Aorta (tissue), 5 donors: ENCODE measurements at regions not wholly inside any gene's neighbourhood (a gene's known extent, or its start where the extent isn't known, plus 50 kb on each side); places are given as distances from the start of the nearest gene placed in this dataset.

Experiments
- ATAC-seq: fragments of 200-7000 bp; cut with Tn5 transposase; one replicate; pipeline ENCODE4 v1.9.1; 2022; ENCODE audit warnings: moderate library complexity; ENCODE audit not compliant: low FRiP score
- DNase-seq, 2 donors: peaks; one replicate each; pipeline ENCODE4 v3.0.0-alpha.2; 2020
- H3K27ac ChIP-seq, 2 donors: one replicate each; pipeline ENCODE4 v1.5.1; 2013; ENCODE audit warnings: low read length in 2 of 2, mild to moderate bottlenecking in 2 of 2, moderate library complexity in 2 of 2, control low read depth in 1 of 2, inconsistent platforms in 1 of 2, low read depth in 1 of 2
- H3K27me3 ChIP-seq, 2 donors: one replicate each; pipeline ENCODE4 v1.6.1; 2013; ENCODE audit warnings: control low read depth in 1 of 2, low read length in 1 of 2, mild to moderate bottlenecking in 1 of 2, moderate library complexity in 1 of 2; ENCODE audit not compliant: insufficient read depth in 2 of 2, control insufficient read depth in 1 of 2
- H3K36me3 ChIP-seq, 2 donors: one replicate each; pipeline ENCODE4 v1.6.1; 2013; ENCODE audit warnings: control low read depth in 1 of 2, low read length in 1 of 2, mild to moderate bottlenecking in 1 of 2; ENCODE audit not compliant: insufficient read depth in 2 of 2, control insufficient read depth in 1 of 2
- H3K4me1 ChIP-seq, 2 donors: one replicate each; pipeline ENCODE4 v1.6.1; 2013; ENCODE audit warnings: low read length in 2 of 2, control low read depth in 1 of 2, mild to moderate bottlenecking in 1 of 2, moderate library complexity in 1 of 2; ENCODE audit not compliant: insufficient read depth in 2 of 2, control insufficient read depth in 1 of 2
- H3K4me3 ChIP-seq, 2 donors: one replicate each; pipeline ENCODE4 v1.5.1; 2013; ENCODE audit warnings: low read length in 2 of 2, control low read depth in 1 of 2, mild to moderate bottlenecking in 1 of 2
- H3K9me3 ChIP-seq: one replicate; pipeline ENCODE4 v1.6.1; 2013; ENCODE audit warnings: mild to moderate bottlenecking, low read length; ENCODE audit not compliant: control insufficient read depth
- WGBS, 2 donors: extraction: QIAGEN DNeasy Blood & Tissue Kit; methylation state at CpG; one replicate each; pipeline ENCODE4 v1.1.7; 2013; 5-methylcytosine and 5-hydroxymethylcytosine counted together
- intact Hi-C, 2 donors: fragments of 100-400 bp; cut with DNase I; formaldehyde crosslinking; loops; one replicate each; pipeline versions ENCODE4 v1.14.2 to v1.15.0; 2022
- donor health status: healthy with polysubstance abuse.
- donor health status: Bipolar disorder and iron deficiency.
- donor health status: DM: no; HTN: no; CAD: no.
- donor health status: DM: no; HTN: no; CAD: no.
- donor health status: DM: yes; HTN: yes; CAD: no.

GRCh38 chr13:91099877-91100276 lies 247.6 kb upstream of the MIR17HG start:
- Histone ChIP-seq H3K27ac (no peak overlapping the region), H3K27me3 (no peaks in the 10 kb centered on the region), H3K4me3 (no peak overlapping the region), H3K36me3 (no peaks in the 10 kb centered on the region), H3K4me1 (no peaks in the 10 kb centered on the region), H3K9me3 (no peaks in the 10 kb centered on the region)
- intact Hi-C loops, result no loop called here
- ATAC-seq, result no peak
- no peak for DNase-seq
- 89 to 93% methylated on average over 1 of the region's 1 CpG for WGBS, 2 donors

- H3K27ac ChIP-seq, result no peak overlapping the region
- intact Hi-C loops, result no loop called here
These were observed 246.5 kb upstream of the MIR17HG start for GRCh38 chr13:91100944-91101343.

GRCh38 chr13:91101381-91101780 lies 246.1 kb upstream of the MIR17HG start:
- ATAC-seq, result no peak

More at GRCh38 chr13:91100944-91101343, 246.5 kb upstream of the MIR17HG start:
- no peaks in the 10 kb centered on the region for H3K9me3 ChIP-seq
- ATAC-seq (no peak), DNase-seq (no peak)
- H3K4me1 ChIP-seq, result no peaks in the 10 kb centered on the region
- H3K27me3 ChIP-seq, result no peaks in the 10 kb centered on the region
- no peak overlapping the region for H3K4me3 ChIP-seq
- H3K36me3 ChIP-seq, result no peaks in the 10 kb centered on the region

GRCh38 chr13:91105270-91105669 lies 242.2 kb upstream of the MIR17HG start:
- Histone ChIP-seq H3K27ac (no peak overlapping the region), H3K27me3 (no peaks in the 10 kb centered on the region), H3K4me1 (no peaks in the 10 kb centered on the region), H3K4me3 (no peak overlapping the region), H3K9me3 (peaks cover 3% of the 10 kb centered on the region), H3K36me3 (no peaks in the 10 kb centered on the region)
- DNase-seq, result no peak
- intact Hi-C loops, result no loop called here
- ATAC-seq, result no peak
- 94 to 95% methylated on average over 3 of the region's 3 CpGs for WGBS, 2 donors

More at GRCh38 chr13:91101381-91101780, 246.1 kb upstream of the MIR17HG start:
- Histone ChIP-seq H3K4me3 (no peak overlapping the region), H3K36me3 (no peaks in the 10 kb centered on the region), H3K27me3 (no peaks in the 10 kb centered on the region), H3K27ac (no peak overlapping the region), H3K4me1 (no peaks in the 10 kb centered on the region), H3K9me3 (no peaks in the 10 kb centered on the region)
- 49 to 50% methylated on average over 2 of the region's 2 CpGs for WGBS, 2 donors
- intact Hi-C loops, result no loop called here
- DNase-seq, result no peak

- intact Hi-C loops, result no loop called here
- DNase-seq, result no peak
- ATAC-seq, result no peak
- no peak overlapping the region for H3K4me3 ChIP-seq
- H3K27me3 ChIP-seq, result no peaks in the 10 kb centered on the region
- H3K9me3 ChIP-seq, result peaks cover 3% of the 10 kb centered on the region
- H3K27ac ChIP-seq, result no peak overlapping the region
- WGBS, 2 donors, result 88 to 93% methylated on average over 2 of the region's 2 CpGs
- no peaks in the 10 kb centered on the region for H3K4me1 ChIP-seq
- H3K36me3 ChIP-seq, result no peaks in the 10 kb centered on the region
These were observed 240.9 kb upstream of the MIR17HG start for GRCh38 chr13:91106565-91106964.

- Histone ChIP-seq H3K4me1 (no peaks in the 10 kb centered on the region), H3K27ac (no peak overlapping the region), H3K27me3 (no peaks in the 10 kb centered on the region), H3K9me3 (peaks cover 3% of the 10 kb centered on the region), H3K36me3 (no peaks in the 10 kb centered on the region), H3K4me3 (no peak overlapping the region)
- 78 to 81% methylated on average over 1 of the region's 1 CpG for WGBS, 2 donors
- intact Hi-C loops, result no loop called here
- DNase-seq (no peak), ATAC-seq (no peak)
These were observed 239.2 kb upstream of the MIR17HG start for GRCh38 chr13:91108315-91108714.

- WGBS, 2 donors, result 78 to 82% methylated on average over 6 of the region's 6 CpGs
- Histone ChIP-seq H3K4me3 (no peak overlapping the region), H3K27ac (no peak overlapping the region), H3K4me1 (no peaks in the 10 kb centered on the region), H3K36me3 (no peaks in the 10 kb centered on the region), H3K27me3 (no peaks in the 10 kb centered on the region), H3K9me3 (peaks cover 3% of the 10 kb centered on the region)
- no peak for DNase-seq
- intact Hi-C loops, result no loop called here
- ATAC-seq, result no peak
These were observed 235.8 kb upstream of the MIR17HG start for GRCh38 chr13:91111476-91112200.

GRCh38 chr13:91112201-91112923 lies 235.1 kb upstream of the MIR17HG start:
- 90 to 92% methylated on average over 7 of the region's 7 CpGs for WGBS, 2 donors
- ATAC-seq, result no peak
- Histone ChIP-seq H3K4me3 (no peak overlapping the region), H3K27ac (no peak overlapping the region), H3K27me3 (no peaks in the 10 kb centered on the region), H3K4me1 (no peaks in the 10 kb centered on the region), H3K36me3 (no peaks in the 10 kb centered on the region), H3K9me3 (peaks cover 3% of the 10 kb centered on the region)
- no peak for DNase-seq
- intact Hi-C loops, result no loop called here

- no peaks in the 10 kb centered on the region for H3K36me3 ChIP-seq
- no peaks in the 10 kb centered on the region for H3K4me1 ChIP-seq
- no peak for DNase-seq
- peaks cover 3% of the 10 kb centered on the region for H3K9me3 ChIP-seq
- 94 to 97% methylated on average over 1 of the region's 1 CpG for WGBS, 2 donors
- H3K27ac ChIP-seq, result no peak overlapping the region
- ATAC-seq, result no peak
- no peaks in the 10 kb centered on the region for H3K27me3 ChIP-seq
- intact Hi-C loops, result no loop called here
- no peak overlapping the region for H3K4me3 ChIP-seq
These were observed 234.6 kb upstream of the MIR17HG start for GRCh38 chr13:91112924-91113277.
